PFSK-1 (cell line): ENCODE measurements at regions not wholly inside any gene's neighbourhood (a gene's known extent, or its start where the extent isn't known, plus 50 kb on each side); places are given as distances from the start of the nearest gene placed in this dataset.

ENCODE experiments used
- POLR2AphosphoS5 ChIP-seq: IDR thresholded peaks from 2 replicates; pipeline ENCODE4 v1.6.1; 2012; ENCODE audit warnings: low read depth, mild to moderate bottlenecking, control low read depth, low read length, moderate library complexity
- REST ChIP-seq, 2 experiments: IDR thresholded peaks; 2 replicates each; pipeline versions ENCODE4 v1.6.1 to v1.8.0; 2011 to 2012; ENCODE audit warnings: low read depth in 2 of 2, low read length in 2 of 2, control low read depth in 1 of 2, inconsistent platforms in 1 of 2, mild to moderate bottlenecking in 1 of 2, moderate library complexity in 1 of 2; ENCODE audit not compliant: insufficient read depth in 1 of 2
- TAF1 ChIP-seq: IDR thresholded peaks from 2 replicates; pipeline ENCODE4 v1.6.1; 2012; ENCODE audit warnings: low read length, control low read depth, borderline replicate concordance; ENCODE audit not compliant: insufficient read depth

GRCh38 chr7:42315631-42316030 lies 78.6 kb upstream of the GLI3 start:
- TF ChIP-seq REST (IDR thresholded peaks at IDR 0.05; ENCODE audit: insufficient read depth in 1 of 2, low read depth in 2 of 2, low read length in 2 of 2) (no peak), POLR2AphosphoS5 (no peak), TAF1 (no peak)
